GM21786 (cell line): ENCODE measurements at regions not wholly inside any gene's neighbourhood (a gene's known extent, or its start where the extent isn't known, plus 50 kb on each side); places are given as distances from the start of the nearest gene placed in this dataset.

Source experiments
- ATAC-seq: cut with Tn5 transposase; IDR thresholded peaks from one replicate; pipeline ENCODE4 v1.9.1; 2021; ENCODE audit not compliant: unreplicated experiment

- no peak for ATAC-seq
These were observed 811.1 kb upstream of the SALL3 start for GRCh38 chr18:78168526-78168925.

GRCh38 chr18:78169174-78169864 lies 810.3 kb upstream of the SALL3 start:
- no peak for ATAC-seq

- no peak for ATAC-seq
These were observed 807.7 kb upstream of the SALL3 start for GRCh38 chr18:78171954-78172353.

GRCh38 chr18:78174737-78175136 lies 804.9 kb upstream of the SALL3 start:
- ATAC-seq = no peak

GRCh38 chr18:78178812-78179211 lies 800.8 kb upstream of the SALL3 start:
- ATAC-seq = no peak

GRCh38 chr18:78180741-78181140 lies 798.9 kb upstream of the SALL3 start:
- no peak for ATAC-seq

GRCh38 chr18:78183815-78184214 lies 795.8 kb upstream of the SALL3 start:
- no peak for ATAC-seq

GRCh38 chr18:78191276-78191675 lies 788.3 kb upstream of the SALL3 start:
- no peak for ATAC-seq

GRCh38 chr18:78192054-78192453 lies 787.6 kb upstream of the SALL3 start:
- ATAC-seq = no peak

- ATAC-seq = no peak
These were observed 783.3 kb upstream of the SALL3 start for GRCh38 chr18:78196280-78196679.

- ATAC-seq = no peak
These were observed 780.6 kb upstream of the SALL3 start for GRCh38 chr18:78199002-78199401.

GRCh38 chr18:78199611-78200010 lies 780.0 kb upstream of the SALL3 start:
- no peak for ATAC-seq

- no peak for ATAC-seq
These were observed 771.7 kb upstream of the SALL3 start for GRCh38 chr18:78207942-78208341.

GRCh38 chr18:78208461-78208860 lies 771.2 kb upstream of the SALL3 start:
- no peak for ATAC-seq

GRCh38 chr18:78213361-78213994 lies 766.1 kb upstream of the SALL3 start:
- ATAC-seq = no peak

- no peak for ATAC-seq
These were observed 758.1 kb upstream of the SALL3 start for GRCh38 chr18:78221496-78221895.

GRCh38 chr18:78228974-78229373 lies 750.6 kb upstream of the SALL3 start:
- ATAC-seq = no peak

GRCh38 chr18:78230911-78231310 lies 748.7 kb upstream of the SALL3 start:
- no peak for ATAC-seq

GRCh38 chr18:78232196-78232595 lies 747.4 kb upstream of the SALL3 start:
- ATAC-seq = no peak

GRCh38 chr18:78237864-78238263 lies 741.8 kb upstream of the SALL3 start:
- ATAC-seq = no peak

- no peak for ATAC-seq
These were observed 741.1 kb upstream of the SALL3 start for GRCh38 chr18:78238404-78239089.

- no peak for ATAC-seq
These were observed 740.5 kb upstream of the SALL3 start for GRCh38 chr18:78239090-78239457.
